ENCODE measurements at regions not wholly inside any gene's neighbourhood (a gene's known extent, or its start where the extent isn't known, plus 50 kb on each side); places are given as distances from the start of the nearest gene placed in this dataset.

- POLR2A ChIA-PET, result no interaction called here
- TF ChIP-seq RELA (CRISPR knock-in tag; IDR thresholded peaks at IDR 0.05; ENCODE audit: borderline replicate concordance) (no peak), GRHL2 (CRISPR knock-in tag; IDR thresholded peaks at IDR 0.05; ENCODE audit: insufficient replicate concordance, severe bottlenecking) (no peak), SOX15 (CRISPR knock-in tag; IDR thresholded peaks at IDR 0.05) (no peak), ESRRA (CRISPR knock-in tag; IDR thresholded peaks at IDR 0.05; ENCODE audit: borderline replicate concordance) (no peak), ELF4 (CRISPR knock-in tag; IDR thresholded peaks at IDR 0.05; ENCODE audit: low read depth) (no peak), ATF6 (CRISPR knock-in tag; IDR thresholded peaks at IDR 0.05) (no peak), ZMAT4 (CRISPR knock-in tag; IDR thresholded peaks at IDR 0.05) (no peak), NR3C1 (CRISPR knock-in tag; conservative IDR thresholded peaks at IDR 0.05; ENCODE audit: low read depth) (no peak), ZNF532 (CRISPR knock-in tag; IDR thresholded peaks at IDR 0.05; ENCODE audit: borderline replicate concordance) (no peak), MXD4 (CRISPR knock-in tag; IDR thresholded peaks at IDR 0.05; ENCODE audit: borderline replicate concordance) (no peak), JUN (CRISPR knock-in tag; IDR thresholded peaks at IDR 0.05) (no peak), TP53 (CRISPR knock-in tag; IDR thresholded peaks at IDR 0.05) (no peak), ZNF416 (CRISPR knock-in tag; IDR thresholded peaks at IDR 0.05) (no peak)
- TF ChIP-seq, protein P1, sequence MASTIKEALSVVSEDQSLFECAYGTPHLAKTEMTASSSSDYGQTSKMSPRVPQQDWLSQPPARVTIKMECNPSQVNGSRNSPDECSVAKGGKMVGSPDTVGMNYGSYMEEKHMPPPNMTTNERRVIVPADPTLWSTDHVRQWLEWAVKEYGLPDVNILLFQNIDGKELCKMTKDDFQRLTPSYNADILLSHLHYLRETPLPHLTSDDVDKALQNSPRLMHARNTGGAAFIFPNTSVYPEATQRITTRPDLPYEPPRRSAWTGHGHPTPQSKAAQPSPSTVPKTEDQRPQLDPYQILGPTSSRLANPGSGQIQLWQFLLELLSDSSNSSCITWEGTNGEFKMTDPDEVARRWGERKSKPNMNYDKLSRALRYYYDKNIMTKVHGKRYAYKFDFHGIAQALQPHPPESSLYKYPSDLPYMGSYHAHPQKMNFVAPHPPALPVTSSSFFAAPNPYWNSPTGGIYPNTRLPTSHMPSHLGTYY (CRISPR knock-in tag; IDR thresholded peaks at IDR 0.05), result no peak
- TF ChIP-seq, protein P2, sequence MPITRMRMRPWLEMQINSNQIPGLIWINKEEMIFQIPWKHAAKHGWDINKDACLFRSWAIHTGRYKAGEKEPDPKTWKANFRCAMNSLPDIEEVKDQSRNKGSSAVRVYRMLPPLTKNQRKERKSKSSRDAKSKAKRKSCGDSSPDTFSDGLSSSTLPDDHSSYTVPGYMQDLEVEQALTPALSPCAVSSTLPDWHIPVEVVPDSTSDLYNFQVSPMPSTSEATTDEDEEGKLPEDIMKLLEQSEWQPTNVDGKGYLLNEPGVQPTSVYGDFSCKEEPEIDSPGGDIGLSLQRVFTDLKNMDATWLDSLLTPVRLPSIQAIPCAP (CRISPR knock-in tag; IDR thresholded peaks at IDR 0.05), result no peak
- TF ChIP-seq, protein P3, sequence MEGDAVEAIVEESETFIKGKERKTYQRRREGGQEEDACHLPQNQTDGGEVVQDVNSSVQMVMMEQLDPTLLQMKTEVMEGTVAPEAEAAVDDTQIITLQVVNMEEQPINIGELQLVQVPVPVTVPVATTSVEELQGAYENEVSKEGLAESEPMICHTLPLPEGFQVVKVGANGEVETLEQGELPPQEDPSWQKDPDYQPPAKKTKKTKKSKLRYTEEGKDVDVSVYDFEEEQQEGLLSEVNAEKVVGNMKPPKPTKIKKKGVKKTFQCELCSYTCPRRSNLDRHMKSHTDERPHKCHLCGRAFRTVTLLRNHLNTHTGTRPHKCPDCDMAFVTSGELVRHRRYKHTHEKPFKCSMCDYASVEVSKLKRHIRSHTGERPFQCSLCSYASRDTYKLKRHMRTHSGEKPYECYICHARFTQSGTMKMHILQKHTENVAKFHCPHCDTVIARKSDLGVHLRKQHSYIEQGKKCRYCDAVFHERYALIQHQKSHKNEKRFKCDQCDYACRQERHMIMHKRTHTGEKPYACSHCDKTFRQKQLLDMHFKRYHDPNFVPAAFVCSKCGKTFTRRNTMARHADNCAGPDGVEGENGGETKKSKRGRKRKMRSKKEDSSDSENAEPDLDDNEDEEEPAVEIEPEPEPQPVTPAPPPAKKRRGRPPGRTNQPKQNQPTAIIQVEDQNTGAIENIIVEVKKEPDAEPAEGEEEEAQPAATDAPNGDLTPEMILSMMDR (IDR thresholded peaks at IDR 0.05), result no peak
- DNase-seq (ENCODE audit: low spot score) (no peak), ATAC-seq (no peak)
- Mint-ChIP-seq H3K27me3 (ENCODE audit: low read depth) (no peaks in the 10 kb centered on the region), H3K27ac (no peak overlapping the region), H3K4me1 (peaks cover 13% of the 10 kb centered on the region), H3K4me3 (no peak overlapping the region), H3K36me3 (no peaks in the 10 kb centered on the region), H3K9me3 (peaks cover 4% of the 10 kb centered on the region)
- CTCF ChIA-PET, result interaction anchor here (0.7 kb wide), 1 partner anchor 62 kb away, joined by 3 read pairs; no protein-coding TSS in a partner anchor
Measured at GRCh38 chr11:122593473-122594420, 61.8 kb upstream of the UBASH3B start.

All from WTC11 (cell line).